K562 (cell line): ENCODE measurements at regions not wholly inside any gene's neighbourhood (a gene's known extent, or its start where the extent isn't known, plus 50 kb on each side); places are given as distances from the start of the nearest gene placed in this dataset.

Experiments
- ATAC-seq: fragments of 200-7000 bp; cut with Tn5 transposase; 3 replicates; pipeline ENCODE4 v1.9.1; 2020; ENCODE audit warnings: moderate library complexity
- BruUV-seq: library from RNA; stranded (reverse); fragments of 400-500 nt; replicated peaks from 2 replicates; lab custom pipeline; 2021; lab: Mats Ljungman, UMichigan
- CTCF ChIA-PET: fragments of 300-600 bp; formaldehyde crosslinking; extraction: SDS; loops from one replicate; lab custom pipeline; 2021; ENCODE audit warnings: low intra/inter-chr PET ratio; lab: Yijun Ruan, JAX
- POLR2A ChIA-PET: fragments of 300-600, 350-650 bp; sonication (Branson Sonifier 250); formaldehyde crosslinking; extraction: SDS; loops from one replicate; lab custom pipeline; 2021; ENCODE audit warnings: antibody characterized with exemption, inconsistent platforms; lab: Yijun Ruan, JAX
- DNase-seq, 4 experiments: peaks; one replicate each; pipeline versions ENCODE4 v3.0.0 to v3.0.0-alpha.2; 2011 to 2018; ENCODE audit warnings: low spot score in 3 of 4, mixed read lengths in 3 of 4; ENCODE audit errors: extremely low read depth in 1 of 4
- FAIRE-seq: peaks from 2 replicates; lab custom pipeline; 2011; peaks lifted over from hg19 to GRCh38; lab: Jason Lieb, UNC
- H2AFZ ChIP-seq: 2 replicates; pipeline ENCODE4 v1.6.0; 2011; ENCODE audit warnings: low read depth, low read length, control low read depth, inconsistent platforms
- H3K27ac ChIP-seq: fragments of 200-600 bp; 3 replicates; pipeline ENCODE4 v1.8.0; 2011; ENCODE audit warnings: low read depth, mild to moderate bottlenecking, control low read depth, inconsistent platforms, low read length, moderate library complexity, mixed read lengths; ENCODE audit errors: extremely low read depth
- H3K27me3 ChIP-seq, 2 experiments: fragments of 300-600 bp in 1 of 2; 2 replicates in 1 of 2; 3 replicates in 1 of 2; pipeline versions ENCODE4 v1.6.0 to v1.8.0; 2011; ENCODE audit warnings: inconsistent platforms in 2 of 2, low read length in 2 of 2, mild to moderate bottlenecking in 1 of 2, mixed read lengths in 1 of 2, moderate library complexity in 1 of 2; ENCODE audit not compliant: control insufficient read depth in 2 of 2, insufficient read depth in 2 of 2
- H3K36me3 ChIP-seq: fragments of 300-600 bp; 3 replicates; pipeline ENCODE4 v1.8.0; 2011; ENCODE audit warnings: mild to moderate bottlenecking, low read length, inconsistent platforms; ENCODE audit not compliant: control insufficient read depth, insufficient read depth
- H3K4me1 ChIP-seq, 2 experiments: fragments of 200-600 bp in 1 of 2; replicated peaks in 1 of 2; 2 replicates in 1 of 2; 3 replicates in 1 of 2; pipeline versions ENCODE4 v1.5.1 to v1.8.0; 2011; ENCODE audit warnings: inconsistent platforms in 2 of 2, low read length in 2 of 2, mild to moderate bottlenecking in 1 of 2, mixed read lengths in 1 of 2, moderate library complexity in 1 of 2; ENCODE audit not compliant: control insufficient read depth in 2 of 2, insufficient read depth in 2 of 2
- H3K4me2 ChIP-seq: 2 replicates; pipeline ENCODE4 v1.6.1; 2011; ENCODE audit warnings: low read length, control low read depth, inconsistent platforms, mixed read lengths; ENCODE audit not compliant: insufficient read depth
- H3K4me3 ChIP-seq: fragments of 200-600 bp; sonication (generic), shearing (Covaris generic); 2 replicates; pipeline ENCODE4 v1.5.1; 2016; ENCODE audit warnings: control low read depth, inconsistent platforms
- H3K79me2 ChIP-seq: fragments of 200-600 bp; 3 replicates; pipeline ENCODE4 v1.8.0; 2011; ENCODE audit warnings: low read length, inconsistent platforms; ENCODE audit not compliant: control insufficient read depth, insufficient read depth
- H3K9ac ChIP-seq, 2 experiments: 2 replicates each; pipeline versions ENCODE4 v1.6.0 to v1.6.1; 2011; ENCODE audit warnings: low read depth in 2 of 2, low read length in 2 of 2, control low read depth in 1 of 2, inconsistent platforms in 1 of 2, mild to moderate bottlenecking in 1 of 2, mixed read lengths in 1 of 2; ENCODE audit not compliant: insufficient read depth in 1 of 2
- H3K9me1 ChIP-seq: one replicate; pipeline ENCODE4 v1.6.0; 2011; ENCODE audit warnings: inconsistent platforms, mild to moderate bottlenecking, low read length, moderate library complexity; ENCODE audit not compliant: control insufficient read depth, insufficient read depth
- H3K9me3 ChIP-seq: replicated peaks from 2 replicates; pipeline ENCODE4 v1.5.1; 2011; ENCODE audit warnings: low read depth, low read length, inconsistent platforms; ENCODE audit not compliant: control insufficient read depth, insufficient read depth
- H4K20me1 ChIP-seq: replicated peaks from 2 replicates; pipeline ENCODE4 v1.6.1; 2011; ENCODE audit warnings: low read length, inconsistent platforms, mixed read lengths; ENCODE audit not compliant: control insufficient read depth, insufficient read depth
- NUFIP1 ChIP-seq: fragments of 450-650 bp; IDR thresholded peaks from 2 replicates; pipeline ENCODE4 v1.6.1; 2018; ENCODE audit not compliant: partially characterized antibody
- SAFB2 ChIP-seq: fragments of 200-400 bp; formaldehyde crosslinking; IDR thresholded peaks from 2 replicates; pipeline ENCODE4 v1.6.1; 2018; ENCODE audit warnings: borderline replicate concordance, low read length, low read depth, moderate library complexity; ENCODE audit not compliant: severe bottlenecking
- WGBS: fragments of 100-300 bp; shearing (Covaris generic); methylation state at CpG from one replicate; pipeline ENCODE4 v1.1.6; 2016; ENCODE audit warnings: low coverage, mixed read lengths; ENCODE audit not compliant: insufficient coverage; ENCODE audit errors: missing lambda C conversion rate; 5-methylcytosine and 5-hydroxymethylcytosine counted together
- in situ Hi-C: fragments of 300-500 bp; cut with MboI; formaldehyde crosslinking; loops from 4 replicates; pipeline ENCODE4 v1.15.0; 2018; ENCODE audit warnings: inconsistent platforms, mixed read lengths
- intact Hi-C: fragments of 100-400 bp; cut with micrococcal nuclease; formaldehyde crosslinking; loops from 2 replicates; pipeline ENCODE4 v1.14.2; 2022
- TF ChIP-seq, protein P1 (sequence below): fragments of 250-450 bp; sonication (Bioruptor Pico); IDR thresholded peaks from 2 replicates; pipeline ENCODE4 v1.5.0; 2020; ENCODE audit warnings: mild to moderate bottlenecking, borderline replicate concordance
- TF ChIP-seq, protein P2 (sequence below): fragments of 200-600 bp; sonication (generic); IDR thresholded peaks from one replicate; pipeline ENCODE4 v1.6.1; 2012; ENCODE audit warnings: mild to moderate bottlenecking, low read depth, low read length, inconsistent platforms

DNA sequence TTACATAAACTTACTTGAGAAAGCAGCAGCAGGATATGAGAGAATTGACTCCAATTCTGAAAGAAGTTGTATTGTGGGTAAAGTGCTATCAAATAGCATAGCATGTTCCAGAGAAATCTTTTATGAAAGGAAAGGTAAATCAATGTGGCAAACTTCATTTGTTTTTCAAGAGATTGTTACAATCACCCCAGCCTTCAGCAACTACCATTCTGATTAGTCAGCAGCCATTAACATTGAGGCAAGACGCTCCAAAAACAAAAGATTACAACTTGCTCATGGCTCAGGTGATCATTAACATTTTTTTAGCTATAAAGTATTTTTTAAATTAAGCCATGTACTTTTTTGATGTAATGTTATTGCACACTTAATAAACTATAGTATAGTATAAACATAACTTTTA, 357.2 kb downstream of the TMEM135 start:
- Histone ChIP-seq H2AFZ (no peak overlapping the region), H3K79me2 (no peaks in the 10 kb centered on the region), H3K9me3 (no peaks in the 10 kb centered on the region), H3K4me1 (no peaks in the 10 kb centered on the region), H4K20me1 (no peaks in the 10 kb centered on the region), H3K9me1 (no peaks in the 10 kb centered on the region), H3K36me3 (no peaks in the 10 kb centered on the region), H3K4me2 (no peak overlapping the region), H3K9ac (no peak overlapping the region), H3K27ac (no peak overlapping the region), H3K4me3 (no peak overlapping the region), H3K27me3 (no peaks in the 10 kb centered on the region)
- FAIRE-seq, result no peak
- ChIA-PET CTCF (interaction anchor here (0.7 kb wide), 1 partner anchor 14 kb away, joined by 3 read pairs; no protein-coding TSS in a partner anchor), POLR2A (interaction anchor here (1.7 kb wide), 1 partner anchor 29 kb away, joined by 3 read pairs; no protein-coding TSS in a partner anchor)
- no TSS peak for BruUV-seq
- ATAC-seq, result no peak
- WGBS, result 0% methylated on average over 1 of the region's 1 CpG
- intact Hi-C loops (no loop called here), in situ Hi-C loops (no loop called here)
- DNase-seq, result no peak
- TF ChIP-seq, protein P1, sequence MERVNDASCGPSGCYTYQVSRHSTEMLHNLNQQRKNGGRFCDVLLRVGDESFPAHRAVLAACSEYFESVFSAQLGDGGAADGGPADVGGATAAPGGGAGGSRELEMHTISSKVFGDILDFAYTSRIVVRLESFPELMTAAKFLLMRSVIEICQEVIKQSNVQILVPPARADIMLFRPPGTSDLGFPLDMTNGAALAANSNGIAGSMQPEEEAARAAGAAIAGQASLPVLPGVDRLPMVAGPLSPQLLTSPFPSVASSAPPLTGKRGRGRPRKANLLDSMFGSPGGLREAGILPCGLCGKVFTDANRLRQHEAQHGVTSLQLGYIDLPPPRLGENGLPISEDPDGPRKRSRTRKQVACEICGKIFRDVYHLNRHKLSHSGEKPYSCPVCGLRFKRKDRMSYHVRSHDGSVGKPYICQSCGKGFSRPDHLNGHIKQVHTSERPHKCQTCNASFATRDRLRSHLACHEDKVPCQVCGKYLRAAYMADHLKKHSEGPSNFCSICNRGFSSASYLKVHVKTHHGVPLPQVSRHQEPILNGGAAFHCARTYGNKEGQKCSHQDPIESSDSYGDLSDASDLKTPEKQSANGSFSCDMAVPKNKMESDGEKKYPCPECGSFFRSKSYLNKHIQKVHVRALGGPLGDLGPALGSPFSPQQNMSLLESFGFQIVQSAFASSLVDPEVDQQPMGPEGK (CRISPR knock-in tag), result no peak
- TF ChIP-seq, protein P2, sequence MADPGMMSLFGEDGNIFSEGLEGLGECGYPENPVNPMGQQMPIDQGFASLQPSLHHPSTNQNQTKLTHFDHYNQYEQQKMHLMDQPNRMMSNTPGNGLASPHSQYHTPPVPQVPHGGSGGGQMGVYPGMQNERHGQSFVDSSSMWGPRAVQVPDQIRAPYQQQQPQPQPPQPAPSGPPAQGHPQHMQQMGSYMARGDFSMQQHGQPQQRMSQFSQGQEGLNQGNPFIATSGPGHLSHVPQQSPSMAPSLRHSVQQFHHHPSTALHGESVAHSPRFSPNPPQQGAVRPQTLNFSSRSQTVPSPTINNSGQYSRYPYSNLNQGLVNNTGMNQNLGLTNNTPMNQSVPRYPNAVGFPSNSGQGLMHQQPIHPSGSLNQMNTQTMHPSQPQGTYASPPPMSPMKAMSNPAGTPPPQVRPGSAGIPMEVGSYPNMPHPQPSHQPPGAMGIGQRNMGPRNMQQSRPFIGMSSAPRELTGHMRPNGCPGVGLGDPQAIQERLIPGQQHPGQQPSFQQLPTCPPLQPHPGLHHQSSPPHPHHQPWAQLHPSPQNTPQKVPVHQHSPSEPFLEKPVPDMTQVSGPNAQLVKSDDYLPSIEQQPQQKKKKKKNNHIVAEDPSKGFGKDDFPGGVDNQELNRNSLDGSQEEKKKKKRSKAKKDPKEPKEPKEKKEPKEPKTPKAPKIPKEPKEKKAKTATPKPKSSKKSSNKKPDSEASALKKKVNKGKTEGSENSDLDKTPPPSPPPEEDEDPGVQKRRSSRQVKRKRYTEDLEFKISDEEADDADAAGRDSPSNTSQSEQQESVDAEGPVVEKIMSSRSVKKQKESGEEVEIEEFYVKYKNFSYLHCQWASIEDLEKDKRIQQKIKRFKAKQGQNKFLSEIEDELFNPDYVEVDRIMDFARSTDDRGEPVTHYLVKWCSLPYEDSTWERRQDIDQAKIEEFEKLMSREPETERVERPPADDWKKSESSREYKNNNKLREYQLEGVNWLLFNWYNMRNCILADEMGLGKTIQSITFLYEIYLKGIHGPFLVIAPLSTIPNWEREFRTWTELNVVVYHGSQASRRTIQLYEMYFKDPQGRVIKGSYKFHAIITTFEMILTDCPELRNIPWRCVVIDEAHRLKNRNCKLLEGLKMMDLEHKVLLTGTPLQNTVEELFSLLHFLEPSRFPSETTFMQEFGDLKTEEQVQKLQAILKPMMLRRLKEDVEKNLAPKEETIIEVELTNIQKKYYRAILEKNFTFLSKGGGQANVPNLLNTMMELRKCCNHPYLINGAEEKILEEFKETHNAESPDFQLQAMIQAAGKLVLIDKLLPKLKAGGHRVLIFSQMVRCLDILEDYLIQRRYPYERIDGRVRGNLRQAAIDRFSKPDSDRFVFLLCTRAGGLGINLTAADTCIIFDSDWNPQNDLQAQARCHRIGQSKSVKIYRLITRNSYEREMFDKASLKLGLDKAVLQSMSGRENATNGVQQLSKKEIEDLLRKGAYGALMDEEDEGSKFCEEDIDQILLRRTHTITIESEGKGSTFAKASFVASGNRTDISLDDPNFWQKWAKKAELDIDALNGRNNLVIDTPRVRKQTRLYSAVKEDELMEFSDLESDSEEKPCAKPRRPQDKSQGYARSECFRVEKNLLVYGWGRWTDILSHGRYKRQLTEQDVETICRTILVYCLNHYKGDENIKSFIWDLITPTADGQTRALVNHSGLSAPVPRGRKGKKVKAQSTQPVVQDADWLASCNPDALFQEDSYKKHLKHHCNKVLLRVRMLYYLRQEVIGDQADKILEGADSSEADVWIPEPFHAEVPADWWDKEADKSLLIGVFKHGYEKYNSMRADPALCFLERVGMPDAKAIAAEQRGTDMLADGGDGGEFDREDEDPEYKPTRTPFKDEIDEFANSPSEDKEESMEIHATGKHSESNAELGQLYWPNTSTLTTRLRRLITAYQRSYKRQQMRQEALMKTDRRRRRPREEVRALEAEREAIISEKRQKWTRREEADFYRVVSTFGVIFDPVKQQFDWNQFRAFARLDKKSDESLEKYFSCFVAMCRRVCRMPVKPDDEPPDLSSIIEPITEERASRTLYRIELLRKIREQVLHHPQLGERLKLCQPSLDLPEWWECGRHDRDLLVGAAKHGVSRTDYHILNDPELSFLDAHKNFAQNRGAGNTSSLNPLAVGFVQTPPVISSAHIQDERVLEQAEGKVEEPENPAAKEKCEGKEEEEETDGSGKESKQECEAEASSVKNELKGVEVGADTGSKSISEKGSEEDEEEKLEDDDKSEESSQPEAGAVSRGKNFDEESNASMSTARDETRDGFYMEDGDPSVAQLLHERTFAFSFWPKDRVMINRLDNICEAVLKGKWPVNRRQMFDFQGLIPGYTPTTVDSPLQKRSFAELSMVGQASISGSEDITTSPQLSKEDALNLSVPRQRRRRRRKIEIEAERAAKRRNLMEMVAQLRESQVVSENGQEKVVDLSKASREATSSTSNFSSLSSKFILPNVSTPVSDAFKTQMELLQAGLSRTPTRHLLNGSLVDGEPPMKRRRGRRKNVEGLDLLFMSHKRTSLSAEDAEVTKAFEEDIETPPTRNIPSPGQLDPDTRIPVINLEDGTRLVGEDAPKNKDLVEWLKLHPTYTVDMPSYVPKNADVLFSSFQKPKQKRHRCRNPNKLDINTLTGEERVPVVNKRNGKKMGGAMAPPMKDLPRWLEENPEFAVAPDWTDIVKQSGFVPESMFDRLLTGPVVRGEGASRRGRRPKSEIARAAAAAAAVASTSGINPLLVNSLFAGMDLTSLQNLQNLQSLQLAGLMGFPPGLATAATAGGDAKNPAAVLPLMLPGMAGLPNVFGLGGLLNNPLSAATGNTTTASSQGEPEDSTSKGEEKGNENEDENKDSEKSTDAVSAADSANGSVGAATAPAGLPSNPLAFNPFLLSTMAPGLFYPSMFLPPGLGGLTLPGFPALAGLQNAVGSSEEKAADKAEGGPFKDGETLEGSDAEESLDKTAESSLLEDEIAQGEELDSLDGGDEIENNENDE, result no peak
- TF ChIP-seq NUFIP1 (no peak), SAFB2 (no peak)
